Liver (tissue), 3 donors: ENCODE measurements at regions not wholly inside any gene's neighbourhood (a gene's known extent, or its start where the extent isn't known, plus 50 kb on each side); places are given as distances from the start of the nearest gene placed in this dataset.

ENCODE experiments used
- ATF3 ChIP-seq: IDR thresholded peaks from 2 replicates; pipeline ENCODE4 v1.6.1; 2016; ENCODE audit warnings: antibody characterized with exemption
- CTCF ChIP-seq: fragments of 150-350 bp; IDR thresholded peaks from 2 replicates; pipeline ENCODE4 v1.5.1; 2017; ENCODE audit warnings: improper control_type of control experiment, low read depth, low read length; ENCODE audit not compliant: missing input control
- GABPA ChIP-seq, 2 donors: IDR thresholded peaks in 1 of 2; conservative IDR thresholded peaks in 1 of 2; 2 replicates each; pipeline ENCODE4 v1.6.1; 2016; ENCODE audit warnings: antibody characterized with exemption in 2 of 2, mild to moderate bottlenecking in 1 of 2, moderate library complexity in 1 of 2
- HNF4A ChIP-seq, 2 donors: conservative IDR thresholded peaks; 2 replicates each; pipeline ENCODE4 v1.6.1; 2016; ENCODE audit warnings: antibody characterized with exemption in 2 of 2, mild to moderate bottlenecking in 2 of 2
- TAF1 ChIP-seq: conservative IDR thresholded peaks from 2 replicates; pipeline ENCODE4 v1.6.1; 2016; ENCODE audit warnings: antibody characterized with exemption, mild to moderate bottlenecking
- ZBTB33 ChIP-seq: IDR thresholded peaks from 2 replicates; pipeline ENCODE4 v1.6.1; 2016; ENCODE audit warnings: antibody characterized with exemption
- donor health status: healthy.
- donor health status: healthy.

- no peak for TF ChIP-seq CTCF
- TF ChIP-seq TAF1, result no peak
- no peak for TF ChIP-seq ATF3
- no peak for TF ChIP-seq ZBTB33
- TF ChIP-seq GABPA (IDR thresholded peaks at IDR 0.05 in 1 of 2, conservative IDR thresholded peaks at IDR 0.05 in 1 of 2), result no peak
- TF ChIP-seq HNF4A (conservative IDR thresholded peaks at IDR 0.05), result no peak
These were observed 110.1 kb upstream of the JAG1 start for GRCh38 chr20:10783707-10784553.
